SK-MEL-5 (cell line): ENCODE measurements at regions not wholly inside any gene's neighbourhood (a gene's known extent, or its start where the extent isn't known, plus 50 kb on each side); places are given as distances from the start of the nearest gene placed in this dataset.

Source experiments
- DNase-seq: peaks from one replicate; pipeline ENCODE4 v3.0.0-alpha.2; 2016; ENCODE audit warnings: low read depth, low spot score
- in situ Hi-C: cut with HindIII; loops from 2 replicates; pipeline ENCODE4 v1.10.0; 2016; ENCODE audit warnings: low sequenced_read_pairs, high pct_unique_total_duplicates, low pct_unique_long_range_greater_than_20kb

- DNase-seq = no peak
- in situ Hi-C loops = no loop called here
These were observed 163.4 kb upstream of the IGF1R start for GRCh38 chr15:98484914-98485313.

GRCh38 chr15:98485451-98485850, 162.9 kb upstream of the IGF1R start:
- in situ Hi-C loops = no loop called here
- DNase-seq = peak; percentile 58

- no peak for DNase-seq
- in situ Hi-C loops = no loop called here
These were observed 154.3 kb upstream of the IGF1R start for GRCh38 chr15:98493966-98494511.

GRCh38 chr15:98501192-98501591, 147.1 kb upstream of the IGF1R start:
- no peak for DNase-seq
- in situ Hi-C loops = no loop called here

GRCh38 chr15:98501632-98502031, 146.7 kb upstream of the IGF1R start:
- in situ Hi-C loops = no loop called here
- no peak for DNase-seq

GRCh38 chr15:98503970-98504369, 144.4 kb upstream of the IGF1R start:
- DNase-seq = no peak
- in situ Hi-C loops = no loop called here

GRCh38 chr15:98504998-98505397, 143.3 kb upstream of the IGF1R start:
- in situ Hi-C loops = no loop called here
- DNase-seq = no peak

GRCh38 chr15:98505611-98506031, 142.7 kb upstream of the IGF1R start:
- no peak for DNase-seq
- in situ Hi-C loops = no loop called here

GRCh38 chr15:98506172-98506571, 142.2 kb upstream of the IGF1R start:
- DNase-seq = no peak
- in situ Hi-C loops = no loop called here

GRCh38 chr15:98506711-98507110, 141.6 kb upstream of the IGF1R start:
- in situ Hi-C loops = no loop called here
- no peak for DNase-seq

GRCh38 chr15:98513428-98513986, 134.8 kb upstream of the IGF1R start:
- in situ Hi-C loops = no loop called here

GRCh38 chr15:98514034-98514622, 134.2 kb upstream of the IGF1R start:
- no peak for DNase-seq
- in situ Hi-C loops = no loop called here

More at GRCh38 chr15:98513428-98513986, 134.8 kb upstream of the IGF1R start:
- peak; percentile 52 for DNase-seq

GRCh38 chr15:98518823-98519561, 129.3 kb upstream of the IGF1R start:
- DNase-seq = peak; percentile 88
- in situ Hi-C loops = no loop called here

- in situ Hi-C loops = no loop called here
- DNase-seq = no peak
These were observed 128.4 kb upstream of the IGF1R start for GRCh38 chr15:98519767-98520550.

GRCh38 chr15:98522127-98522526, 126.2 kb upstream of the IGF1R start:
- no peak for DNase-seq
- in situ Hi-C loops = no loop called here

GRCh38 chr15:98523912-98524662, 124.3 kb upstream of the IGF1R start:
- DNase-seq = no peak
- in situ Hi-C loops = no loop called here

- in situ Hi-C loops = no loop called here
- no peak for DNase-seq
These were observed 123.3 kb upstream of the IGF1R start for GRCh38 chr15:98524838-98525660.
